B cell (primary cell): ENCODE measurements at regions not wholly inside any gene's neighbourhood (a gene's known extent, or its start where the extent isn't known, plus 50 kb on each side); places are given as distances from the start of the nearest gene placed in this dataset.

ENCODE experiments used
- ATAC-seq: fragments of 200-7000 bp; cut with Tn5 transposase; one replicate; pipeline ENCODE4 v1.10.0; 2021; ENCODE audit warnings: low read depth, mild to moderate bottlenecking, moderate number of reproducible peaks, moderate library complexity
- CTCF ChIA-PET: fragments of 350-600 bp; sonication (Branson Sonifier 250); formaldehyde crosslinking; loops from one replicate; lab custom pipeline; 2021; ENCODE audit warnings: antibody characterized with exemption, inconsistent platforms; lab: Charles Lee
- POLR2A ChIA-PET: fragments of 350-600 bp; sonication (Branson Sonifier 250); formaldehyde crosslinking; loops from one replicate; lab custom pipeline; 2021; ENCODE audit warnings: antibody characterized with exemption; lab: Charles Lee
- DNase-seq: peaks from one replicate; pipeline ENCODE4 v3.0.0; 2013
- H2AFZ ChIP-seq: 2 replicates; pipeline ENCODE4 v1.6.1; 2012; ENCODE audit warnings: mild to moderate bottlenecking, low read depth, low read length; ENCODE audit not compliant: insufficient read depth, poor library complexity, severe bottlenecking
- H3K27ac ChIP-seq, 2 donors: 1 replicate in 1 of 2; 2 replicates in 1 of 2; pipeline ENCODE4 v1.5.1; 2012 to 2013; ENCODE audit warnings: low read length in 2 of 2, mild to moderate bottlenecking in 2 of 2, moderate library complexity in 1 of 2
- H3K27me3 ChIP-seq, 4 experiments: fragments of 200-600 bp in 1 of 4; sonication (generic) in 1 of 4; replicated peaks in 1 of 4; 1 replicate in 2 of 4; 2 replicates in 2 of 4; pipeline versions ENCODE4 v1.6.1 to v1.7.0; 2013 to 2016; ENCODE audit warnings: low read length in 3 of 4, mild to moderate bottlenecking in 2 of 4, mixed read lengths in 1 of 4, moderate library complexity in 1 of 4; ENCODE audit not compliant: insufficient read depth in 4 of 4, control insufficient read depth in 3 of 4; ENCODE audit errors: control extremely low read depth in 1 of 4
- H3K36me3 ChIP-seq, 2 experiments: replicated peaks in 1 of 2; 1 replicate in 1 of 2; 2 replicates in 1 of 2; pipeline versions ENCODE4 v1.6.1 to v1.7.1; 2013; ENCODE audit warnings: low read length in 1 of 2; ENCODE audit not compliant: insufficient read depth in 2 of 2, control insufficient read depth in 1 of 2; ENCODE audit errors: control extremely low read depth in 1 of 2, extremely low read depth in 1 of 2
- H3K4me1 ChIP-seq, 2 donors: fragments of 200-600 bp in 1 of 2; sonication (generic) in 1 of 2; 1 replicate in 1 of 2; 2 replicates in 1 of 2; pipeline versions ENCODE4 v1.5.1 to v1.6.1; 2013 to 2017; ENCODE audit warnings: low read length in 2 of 2; ENCODE audit not compliant: control insufficient read depth in 2 of 2, insufficient read depth in 2 of 2
- H3K4me2 ChIP-seq: replicated peaks from 2 replicates; pipeline ENCODE3; 2012; ENCODE audit warnings: mild to moderate bottlenecking, low read depth, low read length; ENCODE audit not compliant: poor library complexity, severe bottlenecking
- H3K4me3 ChIP-seq, 5 experiments: fragments of 200-600 bp in 1 of 5; sonication (generic) in 1 of 5; 1 replicate in 3 of 5; 2 replicates in 2 of 5; pipeline versions ENCODE4 v1.5.1 to v1.7.0; 2011 to 2016; ENCODE audit warnings: low read length in 4 of 5, mild to moderate bottlenecking in 4 of 5, low read depth in 2 of 5, control low read depth in 1 of 5, moderate library complexity in 1 of 5; ENCODE audit not compliant: insufficient read depth in 1 of 5; ENCODE audit errors: control extremely low read depth in 1 of 5, extremely low read depth in 1 of 5
- H3K79me2 ChIP-seq: fragments of 200-600 bp; sonication (generic); one replicate; pipeline ENCODE4 v1.6.0; 2016; ENCODE audit warnings: low read length; ENCODE audit not compliant: control insufficient read depth, insufficient read depth
- H3K9ac ChIP-seq: fragments of 200-600 bp; sonication (generic); 2 replicates; pipeline ENCODE4 v1.6.1; 2017; ENCODE audit warnings: mild to moderate bottlenecking, low read length, moderate library complexity
- H3K9me3 ChIP-seq, 3 donors: one replicate each; pipeline versions ENCODE4 v1.6.1 to v1.7.1; 2013; ENCODE audit warnings: low read length in 2 of 3; ENCODE audit not compliant: control insufficient read depth in 2 of 3, insufficient read depth in 1 of 3; ENCODE audit errors: control extremely low read depth in 1 of 3
- H4K20me1 ChIP-seq: 2 replicates; pipeline ENCODE4 v1.6.0; 2012; ENCODE audit warnings: mild to moderate bottlenecking, low read length; ENCODE audit not compliant: insufficient read depth, control insufficient read depth, poor library complexity, severe bottlenecking
- H3K27ac Mint-ChIP-seq: one replicate; pipeline ENCODE4 v1.8.0; 2021; ENCODE audit warnings: mixed read lengths
- H3K27me3 Mint-ChIP-seq: one replicate; pipeline ENCODE4 v1.8.0; 2021; ENCODE audit warnings: mixed read lengths
- H3K4me1 Mint-ChIP-seq: one replicate; pipeline ENCODE4 v1.8.0; 2021; ENCODE audit warnings: mixed read lengths
- H3K4me3 Mint-ChIP-seq: one replicate; pipeline ENCODE4 v1.8.0; 2021; ENCODE audit warnings: mixed read lengths
- H3K9me3 Mint-ChIP-seq: one replicate; pipeline ENCODE4 v1.8.0; 2022; ENCODE audit warnings: mixed read lengths; ENCODE audit not compliant: insufficient read depth
- CTCF ChIP-seq: fragments of 200-600 bp; IDR thresholded peaks from one replicate; pipeline ENCODE4 v1.8.0; 2022; ENCODE audit warnings: antibody characterized with exemption, mild to moderate bottlenecking
- EZH2 ChIP-seq: IDR thresholded peaks from 2 replicates; pipeline ENCODE4 v1.6.1; 2012; ENCODE audit warnings: borderline replicate concordance, low read depth, mild to moderate bottlenecking, moderate library complexity, low read length; ENCODE audit not compliant: insufficient read depth, poor library complexity, severe bottlenecking
- WGBS: methylation state at CpG from one replicate; pipeline ENCODE4 v1.1.5; 2013; ENCODE audit warnings: missing lambda C conversion rate; ENCODE audit not compliant: insufficient coverage; 5-methylcytosine and 5-hydroxymethylcytosine counted together
- intact Hi-C: fragments of 100-400 bp; cut with micrococcal nuclease; formaldehyde crosslinking; loops from one replicate; pipeline ENCODE4 v1.10.0; 2022

- Histone ChIP-seq H3K27me3 (no peaks in the 10 kb centered on the region), H3K27ac (no peak overlapping the region), H4K20me1 (no peaks in the 10 kb centered on the region), H3K9me3 (no peaks in the 10 kb centered on the region), H3K4me1 (no peaks in the 10 kb centered on the region), H3K79me2 (no peaks in the 10 kb centered on the region), H3K9ac (no peak overlapping the region), H2AFZ (no peak overlapping the region), H3K4me3 (no peak overlapping the region), H3K36me3 (no peaks in the 10 kb centered on the region), H3K4me2 (no peak overlapping the region)
- Mint-ChIP-seq H3K9me3 (no peaks in the 10 kb centered on the region), H3K27me3 (no peaks in the 10 kb centered on the region), H3K4me1 (no peaks in the 10 kb centered on the region), H3K27ac (no peak overlapping the region), H3K4me3 (no peak overlapping the region)
- no peak for ATAC-seq
- intact Hi-C loops: no loop called here
- CTCF ChIA-PET: no interaction called here
- TF ChIP-seq CTCF: no peak
- TF ChIP-seq EZH2: no peak
- WGBS: no CpG with 5 or more reads among the region's 1 CpG
- POLR2A ChIA-PET: interaction anchor here (0.6 kb wide), 1 partner anchor 463 kb away, joined by 3 read pairs; no protein-coding TSS in a partner anchor
- no peak for DNase-seq
Observed at GRCh38 chr12:71306808-71307207, 132.8 kb upstream of the LGR5 start.

- H3K4me2 ChIP-seq: no peak overlapping the region
- TF ChIP-seq CTCF: no peak
- TF ChIP-seq EZH2: no peak
- Mint-ChIP-seq H3K4me3 (no peak overlapping the region), H3K27me3 (peaks cover 3% of the 10 kb centered on the region), H3K27ac (no peak overlapping the region), H3K9me3 (no peaks in the 10 kb centered on the region), H3K4me1 (no peaks in the 10 kb centered on the region)
- CTCF ChIA-PET: no interaction called here
- H2AFZ ChIP-seq: no peak overlapping the region
- intact Hi-C loops: no loop called here
- H3K4me3 ChIP-seq: no peak overlapping the region
- H3K4me1 ChIP-seq: no peaks in the 10 kb centered on the region
- no peaks in the 10 kb centered on the region for H3K36me3 ChIP-seq
- H3K9ac ChIP-seq: no peak overlapping the region
- no CpG with 5 or more reads among the region's 3 CpGs for WGBS
- no peaks in the 10 kb centered on the region for H4K20me1 ChIP-seq
- H3K27me3 ChIP-seq: no peaks in the 10 kb centered on the region
- H3K9me3 ChIP-seq: no peaks in the 10 kb centered on the region
- POLR2A ChIA-PET: no interaction called here
- ATAC-seq: no peak
- H3K27ac ChIP-seq: no peak overlapping the region
- DNase-seq: no peak
- no peaks in the 10 kb centered on the region for H3K79me2 ChIP-seq
Observed at GRCh38 chr12:71304306-71304705, 135.3 kb upstream of the LGR5 start.
